Fibroblast of skin of right biceps (primary cell): ENCODE measurements at regions not wholly inside any gene's neighbourhood (a gene's known extent, or its start where the extent isn't known, plus 50 kb on each side); places are given as distances from the start of the nearest gene placed in this dataset.
"Not testable (repeated sequence)": the region's sequence is repeated elsewhere in the genome, so short reads cannot be mapped to it uniquely, and the experiment has no call there.

ENCODE experiments used
- DNase-seq: peaks from one replicate; pipeline ENCODE4 v3.0.0-alpha.2; 2013

- DNase-seq = no peak
These were observed 2011.9 kb upstream of the PCDH10 start for GRCh38 chr4:131137196-131137595.

- no peak for DNase-seq
These were observed 1989.8 kb upstream of the PCDH10 start for GRCh38 chr4:131159261-131159660.

GRCh38 chr4:131192318-131192717, 1956.8 kb upstream of the PCDH10 start:
- no peak for DNase-seq

- no peak for DNase-seq
These were observed 1941.5 kb upstream of the PCDH10 start for GRCh38 chr4:131207589-131207988.

GRCh38 chr4:131248314-131248713, 1900.8 kb upstream of the PCDH10 start:
- DNase-seq = no peak

- DNase-seq = no peak
These were observed 1897.8 kb upstream of the PCDH10 start for GRCh38 chr4:131251321-131251720.

GRCh38 chr4:131257241-131257640, 1891.9 kb upstream of the PCDH10 start:
- no peak for DNase-seq

GRCh38 chr4:131258361-131258760, 1890.7 kb upstream of the PCDH10 start:
- no peak for DNase-seq

- DNase-seq = no peak
These were observed 1860.7 kb upstream of the PCDH10 start for GRCh38 chr4:131288441-131288840.

GRCh38 chr4:131296192-131296591, 1852.9 kb upstream of the PCDH10 start:
- DNase-seq = no peak

GRCh38 chr4:131302108-131302507, 1847.0 kb upstream of the PCDH10 start:
- DNase-seq = no peak

GRCh38 chr4:131304686-131305085, 1844.4 kb upstream of the PCDH10 start:
- DNase-seq = no peak

GRCh38 chr4:131309628-131310027, 1839.5 kb upstream of the PCDH10 start:
- DNase-seq = no peak

- no peak for DNase-seq
These were observed 1833.0 kb upstream of the PCDH10 start for GRCh38 chr4:131316086-131316485.

GRCh38 chr4:131337936-131338335, 1811.2 kb upstream of the PCDH10 start:
- DNase-seq = no peak

GRCh38 chr4:131339137-131339536, 1810.0 kb upstream of the PCDH10 start:
- DNase-seq = no peak

- no peak for DNase-seq
These were observed 1804.3 kb upstream of the PCDH10 start for GRCh38 chr4:131344761-131345160.

GRCh38 chr4:131347816-131348215, 1801.3 kb upstream of the PCDH10 start:
- no peak for DNase-seq

- DNase-seq = no peak
These were observed 1800.8 kb upstream of the PCDH10 start for GRCh38 chr4:131348263-131348662.

- DNase-seq = not testable (repeated sequence)
These were observed 1796.7 kb upstream of the PCDH10 start for GRCh38 chr4:131352371-131352770.

- DNase-seq = no peak
These were observed 1782.4 kb upstream of the PCDH10 start for GRCh38 chr4:131366714-131367113.

- DNase-seq = no peak
These were observed 1781.7 kb upstream of the PCDH10 start for GRCh38 chr4:131367441-131367840.

GRCh38 chr4:131370846-131371245, 1778.2 kb upstream of the PCDH10 start:
- no peak for DNase-seq

GRCh38 chr4:131381055-131381454, 1768.0 kb upstream of the PCDH10 start:
- no peak for DNase-seq

- no peak for DNase-seq
These were observed 1766.3 kb upstream of the PCDH10 start for GRCh38 chr4:131382839-131383238.

- DNase-seq = no peak
These were observed 1760.8 kb upstream of the PCDH10 start for GRCh38 chr4:131388277-131388676.
